Left colon (tissue), 2 donors: ENCODE measurements at regions not wholly inside any gene's neighbourhood (a gene's known extent, or its start where the extent isn't known, plus 50 kb on each side); places are given as distances from the start of the nearest gene placed in this dataset.
"Not testable (repeated sequence)": the region's sequence is repeated elsewhere in the genome, so short reads cannot be mapped to it uniquely, and the experiment has no call there.

Experiments used
- ATAC-seq: fragments of 200-7000 bp; cut with Tn5 transposase; one replicate; pipeline ENCODE4 v1.9.1; 2020; ENCODE audit warnings: mild to moderate bottlenecking, moderate library complexity
- DNase-seq, 2 donors: peaks; one replicate each; pipeline ENCODE4 v3.0.0-alpha.2; 2020
- intact Hi-C, 2 donors: fragments of 100-400 bp; cut with DNase I in 1 of 2; cut with micrococcal nuclease in 1 of 2; formaldehyde crosslinking; loops; one replicate each; pipeline versions ENCODE4 v1.11.2 to v1.14.0; 2022; cut with DNase I, micrococcal nuclease
- donor health status: DM: no; HTN: no; CAD: no.
- donor health status: DM: yes; HTN: yes; CAD: no.

- DNase-seq (no peak), ATAC-seq (no peak)
- intact Hi-C loops, result no loop called here
Observed at GRCh38 chr4:132071815-132072214, 1077.3 kb upstream of the PCDH10 start.

GRCh38 chr4:132076829-132077228, 1072.3 kb upstream of the PCDH10 start:
- ATAC-seq (no peak), DNase-seq (no peak)
- intact Hi-C loops, result no loop called here

- ATAC-seq (no peak), DNase-seq (no peak)
- intact Hi-C loops, result no loop called here
Observed at GRCh38 chr4:132085105-132085504, 1064.0 kb upstream of the PCDH10 start.

- ATAC-seq, result no peak
- intact Hi-C loops, result no loop called here
- DNase-seq, result no peak
Observed at GRCh38 chr4:132094017-132094416, 1055.1 kb upstream of the PCDH10 start.

- DNase-seq (no peak), ATAC-seq (no peak)
- intact Hi-C loops, result no loop called here
Observed at GRCh38 chr4:132097041-132097440, 1052.1 kb upstream of the PCDH10 start.

GRCh38 chr4:132101526-132101925, 1047.6 kb upstream of the PCDH10 start:
- intact Hi-C loops, result no loop called here
- ATAC-seq, result no peak
- DNase-seq, result no peak

GRCh38 chr4:132108784-132109183, 1040.3 kb upstream of the PCDH10 start:
- no peak for ATAC-seq
- no peak for DNase-seq
- intact Hi-C loops, result no loop called here

- no peak for ATAC-seq
- intact Hi-C loops, result no loop called here
- no peak for DNase-seq
Observed at GRCh38 chr4:132114885-132115284, 1034.2 kb upstream of the PCDH10 start.

GRCh38 chr4:132122741-132123140, 1026.4 kb upstream of the PCDH10 start:
- ATAC-seq, DNase-seq, intact Hi-C loops: not testable (repeated sequence)

- intact Hi-C loops, result no loop called here
- DNase-seq, result no peak
- ATAC-seq, result no peak
Observed at GRCh38 chr4:132123870-132124623, 1025.0 kb upstream of the PCDH10 start.

GRCh38 chr4:132124624-132124974, 1024.5 kb upstream of the PCDH10 start:
- no peak for ATAC-seq
- DNase-seq, result no peak
- intact Hi-C loops, result no loop called here

- intact Hi-C loops, result no loop called here
- ATAC-seq (no peak), DNase-seq (no peak)
Observed at GRCh38 chr4:132125131-132125530, 1024.0 kb upstream of the PCDH10 start.

GRCh38 chr4:132132433-132132832, 1016.7 kb upstream of the PCDH10 start:
- DNase-seq, result no peak
- no peak for ATAC-seq
- intact Hi-C loops, result no loop called here

GRCh38 chr4:132169660-132170059, 979.4 kb upstream of the PCDH10 start:
- no peak for ATAC-seq
- intact Hi-C loops, result no loop called here
- no peak for DNase-seq

- DNase-seq, result no peak
- no peak for ATAC-seq
- intact Hi-C loops, result no loop called here
Observed at GRCh38 chr4:132180020-132180427, 969.1 kb upstream of the PCDH10 start.

GRCh38 chr4:132195176-132195575, 953.9 kb upstream of the PCDH10 start:
- intact Hi-C loops, result no loop called here
- ATAC-seq, result no peak
- DNase-seq, result no peak

- intact Hi-C loops, result no loop called here
- ATAC-seq, result no peak
Observed at GRCh38 chr4:132203618-132204017, 945.5 kb upstream of the PCDH10 start.

GRCh38 chr4:132214519-132214918, 934.6 kb upstream of the PCDH10 start:
- DNase-seq (no peak), ATAC-seq (no peak)
- intact Hi-C loops, result no loop called here

More at GRCh38 chr4:132203618-132204017, 945.5 kb upstream of the PCDH10 start:
- DNase-seq, result no peak

GRCh38 chr4:132218406-132218805, 930.7 kb upstream of the PCDH10 start:
- DNase-seq (no peak), ATAC-seq (no peak)
- intact Hi-C loops, result no loop called here

GRCh38 chr4:132227151-132227856, 921.8 kb upstream of the PCDH10 start:
- intact Hi-C loops, result no loop called here
- no peak for DNase-seq
- ATAC-seq, result no peak

- ATAC-seq, intact Hi-C loops: not testable (repeated sequence)
- peak in 1 of 2 donors; percentile 4 for DNase-seq
Observed at GRCh38 chr4:132227857-132228165, 921.3 kb upstream of the PCDH10 start.
